GM18508 (cell line): ENCODE measurements at regions not wholly inside any gene's neighbourhood (a gene's known extent, or its start where the extent isn't known, plus 50 kb on each side); places are given as distances from the start of the nearest gene placed in this dataset.

Source experiments
- ATAC-seq: cut with Tn5 transposase; IDR thresholded peaks from one replicate; pipeline ENCODE4 v1.9.1; 2021; ENCODE audit warnings: moderate number of reproducible peaks; ENCODE audit not compliant: insufficient read depth, unreplicated experiment

DNA sequence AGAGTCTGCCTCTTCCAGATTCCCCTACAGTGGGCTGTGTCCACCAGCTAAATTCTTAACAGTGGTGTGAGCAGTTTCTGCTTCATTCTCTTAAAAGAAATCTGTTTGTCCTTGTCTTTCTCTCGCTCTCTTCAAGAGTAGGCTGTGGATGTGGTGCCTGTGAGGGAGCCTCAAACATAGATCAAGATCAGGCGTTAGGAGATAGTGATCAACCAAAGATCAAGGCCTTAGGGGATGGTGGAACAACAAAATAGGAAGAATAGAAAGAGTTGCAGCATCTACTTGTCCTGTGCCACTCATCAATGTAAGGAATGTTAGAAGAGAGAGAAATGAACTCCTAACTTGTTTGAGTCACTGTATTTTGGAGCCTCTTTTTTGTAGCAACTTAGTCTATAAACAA is 144.2 kb downstream of the AASDH start:
- ATAC-seq: no peak

DNA sequence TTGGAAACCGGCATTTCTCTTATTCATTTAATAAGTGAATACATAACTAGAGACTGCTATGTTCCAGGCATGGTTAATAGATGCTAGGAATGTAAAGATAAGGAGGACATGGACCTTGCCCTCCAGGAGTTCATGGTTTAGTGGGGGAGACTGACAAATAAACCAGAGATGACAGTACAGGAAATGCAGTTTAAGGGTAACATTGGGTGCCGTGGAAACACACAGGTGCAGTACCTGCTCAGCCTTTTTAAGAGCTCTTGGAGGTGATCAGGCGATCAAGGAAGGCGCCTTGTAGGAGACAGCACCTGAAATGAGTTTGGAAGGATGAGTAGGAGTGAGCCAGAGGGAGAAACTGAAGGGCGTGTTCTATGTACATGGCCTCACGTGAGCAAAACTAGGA is 145.8 kb downstream of the AASDH start:
- ATAC-seq: no peak

DNA sequence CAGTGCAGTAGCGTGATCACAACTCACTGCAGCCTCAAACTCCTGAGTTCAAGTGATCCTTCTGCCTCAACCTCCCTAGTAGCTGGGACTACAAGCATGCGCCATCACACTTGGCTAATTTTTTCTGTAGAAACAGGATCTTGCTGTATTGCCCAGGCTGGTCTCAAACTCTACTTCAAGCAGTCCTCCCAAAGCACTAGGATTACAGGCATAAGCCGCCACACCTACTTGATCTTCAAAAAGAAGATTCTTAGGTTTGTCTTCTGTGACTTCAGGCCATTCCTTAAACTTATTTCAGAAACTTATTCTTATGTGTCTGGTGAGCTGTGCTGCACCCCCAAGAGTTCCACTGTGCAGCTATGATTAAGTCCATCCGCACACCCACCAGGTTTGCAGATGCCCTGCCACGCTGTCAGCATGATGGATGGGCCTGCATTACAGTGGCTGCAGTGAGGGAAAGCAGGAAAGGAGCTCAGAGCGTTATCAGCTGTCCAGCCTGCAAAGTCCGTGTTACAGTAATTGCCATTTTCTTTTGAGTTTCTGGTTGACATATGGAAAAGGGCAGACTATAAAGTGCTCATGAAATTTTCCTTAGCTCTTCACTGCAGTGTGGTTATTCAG is 146.6 kb downstream of the AASDH start:
- no peak for ATAC-seq

DNA sequence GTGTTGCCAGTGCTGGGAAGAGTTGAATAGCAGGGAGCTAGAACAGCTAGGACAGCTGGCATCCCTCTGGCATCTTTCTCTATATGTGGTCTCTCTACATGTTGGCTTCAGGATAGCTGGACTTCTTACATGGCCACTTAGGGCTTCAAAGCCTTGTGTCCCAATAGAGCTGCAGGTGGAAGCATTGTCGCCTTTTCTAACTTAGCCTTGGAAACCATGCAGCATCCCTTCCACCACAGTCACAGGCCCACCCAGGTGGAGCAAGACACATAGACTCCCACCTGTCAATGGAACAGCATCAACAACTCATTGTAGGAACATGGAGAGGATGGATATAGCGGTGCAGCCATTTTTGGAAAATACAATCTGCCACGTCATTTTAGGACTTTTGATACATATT is 149.0 kb downstream of the AASDH start:
- no peak for ATAC-seq

DNA sequence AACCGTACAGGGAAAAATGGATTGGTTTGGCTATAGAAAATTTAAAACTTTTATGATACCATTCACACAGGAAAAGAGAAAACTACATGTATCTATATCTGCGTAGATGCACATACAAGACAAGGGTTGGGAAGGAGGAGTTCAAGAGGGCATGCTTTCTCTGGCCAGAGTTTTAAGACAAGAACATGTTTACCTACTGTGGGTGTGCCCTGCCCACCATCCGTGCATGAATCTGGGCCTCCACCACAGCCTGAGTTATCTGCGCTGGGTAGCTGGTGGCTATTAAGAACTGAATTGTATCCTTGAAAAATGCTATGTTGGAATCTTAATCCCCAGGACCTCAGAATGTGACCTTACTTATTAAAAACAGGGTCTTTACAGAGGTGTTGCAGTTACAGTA is 151.6 kb downstream of the AASDH start:
- ATAC-seq: no peak

DNA sequence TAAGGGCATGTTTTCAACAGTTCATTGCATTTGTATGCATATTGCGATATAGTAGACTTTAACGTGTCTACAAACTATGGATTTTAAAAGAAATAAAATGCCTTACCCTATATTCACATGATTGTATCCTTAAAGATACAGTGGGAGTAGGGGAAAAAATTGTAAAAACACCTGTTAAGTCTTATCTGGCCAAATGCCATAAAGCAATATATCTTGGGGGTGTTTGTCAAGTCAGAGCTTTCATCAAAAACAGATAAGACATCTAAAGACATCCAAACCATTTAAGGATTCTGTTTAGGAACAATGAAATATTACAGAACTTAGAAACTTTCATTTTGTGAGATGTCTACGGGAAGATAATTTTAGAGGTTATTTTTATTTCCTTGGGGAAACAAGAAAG is 152.3 kb downstream of the AASDH start:
- no peak for ATAC-seq

DNA sequence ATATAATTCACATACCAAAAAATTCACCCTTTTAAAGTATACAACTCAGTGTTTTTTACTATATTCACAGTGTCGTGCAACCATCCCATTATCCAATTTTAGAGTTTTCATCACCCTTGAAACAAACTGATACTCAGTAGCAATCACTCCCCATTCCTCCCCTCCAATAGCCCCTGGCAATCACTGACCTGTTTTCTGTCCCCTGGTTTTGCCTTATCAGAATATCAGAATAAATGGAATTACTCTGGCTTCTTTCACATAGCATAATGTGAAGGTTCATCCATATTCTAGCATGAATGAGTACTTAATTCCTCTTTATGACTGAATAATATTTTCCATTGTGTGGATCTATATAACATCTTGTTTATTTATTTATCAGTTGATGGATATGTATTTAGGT is 153.2 kb downstream of the AASDH start:
- no peak for ATAC-seq

DNA sequence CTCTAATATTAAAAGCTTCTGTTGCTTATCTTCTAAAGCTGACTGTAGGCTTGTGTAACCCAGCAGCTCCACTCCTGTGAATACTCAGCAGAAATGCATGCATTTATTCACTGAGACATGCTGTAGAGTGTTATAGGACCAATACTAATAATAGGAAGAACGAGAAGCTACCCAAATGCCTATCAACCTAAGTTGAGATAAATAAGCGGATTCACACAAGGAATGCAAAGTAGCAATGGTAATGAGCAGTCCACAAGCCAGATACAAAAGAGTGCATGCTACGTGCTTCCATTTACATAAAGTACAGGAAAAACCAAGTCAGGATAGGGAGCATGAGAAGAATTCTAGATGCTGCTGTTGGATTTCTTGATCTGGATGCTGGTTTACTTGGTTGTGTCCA is 155.9 kb downstream of the AASDH start:
- no peak for ATAC-seq

DNA sequence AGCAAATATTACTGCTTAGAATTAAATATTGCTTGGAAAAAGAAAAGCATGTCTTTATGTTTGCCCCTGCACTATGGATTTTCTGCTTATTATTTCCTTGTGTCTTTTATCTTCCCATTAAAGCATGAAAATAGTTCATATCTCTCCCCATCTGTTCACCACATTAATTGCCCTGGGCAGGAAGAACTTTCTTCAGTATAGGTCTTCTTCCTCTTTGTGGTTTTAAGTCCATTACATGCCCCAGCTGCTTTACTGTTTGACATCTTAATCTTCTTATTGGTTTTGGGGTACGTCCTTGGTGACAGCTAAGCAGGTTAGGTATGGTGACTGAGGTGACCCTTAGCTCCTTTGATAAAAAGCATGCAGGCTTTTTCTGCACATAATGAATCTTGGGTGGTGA is 157.3 kb downstream of the AASDH start:
- ATAC-seq: no peak

DNA sequence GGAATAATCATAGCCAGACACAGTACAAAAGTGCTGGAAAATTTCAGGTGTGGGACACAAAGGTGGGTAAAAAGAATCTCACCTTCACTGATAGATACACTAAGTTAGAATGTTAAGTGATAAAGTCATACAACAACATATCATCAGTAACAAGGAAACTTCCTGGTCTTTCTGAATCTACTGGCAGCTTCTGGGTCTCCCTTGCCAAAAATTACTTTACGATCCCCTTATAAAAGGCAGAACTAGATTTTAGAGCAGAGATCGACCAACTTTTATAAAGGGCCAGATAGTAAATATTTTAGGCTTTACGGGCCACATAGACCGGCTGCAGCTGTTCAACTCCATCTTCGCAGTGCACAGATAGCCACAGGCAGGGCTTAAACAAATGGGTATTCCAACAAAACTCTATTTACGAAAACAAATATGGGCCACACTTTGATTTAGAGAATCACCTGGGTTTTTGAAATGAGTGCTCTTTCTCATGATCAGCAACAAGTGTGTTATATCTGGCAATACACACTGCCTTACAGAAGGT is 159.9 kb downstream of the AASDH start:
- ATAC-seq: no peak

DNA sequence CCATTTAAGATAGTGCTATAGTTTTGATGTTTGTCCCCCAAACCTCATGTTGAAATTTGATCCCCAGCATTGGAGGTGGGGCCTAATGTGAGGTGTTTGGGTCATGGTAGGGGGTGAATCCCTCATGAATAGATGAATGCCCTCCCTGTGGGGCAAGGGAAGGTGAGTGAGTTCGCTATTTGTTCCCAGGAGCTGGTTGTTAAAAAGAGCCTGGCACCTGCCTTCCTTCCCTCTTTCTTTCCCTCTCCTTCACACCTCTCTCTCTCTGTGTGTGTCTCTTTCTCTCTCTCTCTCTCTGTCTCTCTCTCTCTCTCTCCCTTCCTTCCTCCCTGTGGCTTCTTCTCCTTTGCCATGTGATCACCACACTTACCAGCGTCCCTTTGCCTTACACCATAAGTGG is 160.7 kb downstream of the AASDH start:
- no peak for ATAC-seq

DNA sequence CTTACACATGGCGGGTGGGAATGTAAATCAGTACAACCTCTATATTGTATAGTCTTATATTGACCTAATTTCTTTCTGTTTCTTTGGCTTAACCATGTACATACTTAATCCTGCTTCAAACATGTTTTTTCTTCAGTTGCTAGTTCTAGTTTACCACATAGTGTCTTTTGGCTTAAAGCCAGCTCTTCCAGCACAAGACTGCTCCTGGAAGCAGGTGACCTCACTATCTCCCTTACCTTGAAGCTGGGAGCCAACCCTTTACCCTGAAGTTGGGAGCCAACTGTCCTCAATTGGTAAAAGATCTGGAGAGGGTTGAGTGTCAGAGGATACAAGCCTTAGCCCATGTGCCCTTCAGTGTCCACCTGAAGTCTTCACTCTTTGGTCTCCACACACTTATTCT is 162.7 kb downstream of the AASDH start:
- ATAC-seq: no peak

DNA sequence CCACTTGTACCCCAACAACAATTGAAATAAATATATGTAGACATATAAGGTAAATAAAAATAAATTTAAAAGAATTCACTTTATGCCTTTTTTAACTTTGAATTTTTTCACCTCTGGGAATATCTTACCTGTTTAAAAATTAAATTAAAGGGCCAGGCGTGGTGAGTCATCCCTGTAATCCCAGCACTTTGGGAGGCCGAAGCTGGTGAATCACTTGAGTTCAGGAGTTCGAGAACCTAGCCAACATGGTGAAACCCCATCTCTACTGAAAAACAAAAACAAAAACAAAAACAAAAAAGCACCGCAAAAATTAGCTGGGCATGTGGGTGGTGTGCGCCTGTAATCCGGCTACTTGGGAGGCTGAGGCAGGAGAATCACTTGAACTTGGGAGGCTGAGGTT is 164.8 kb downstream of the AASDH start:
- ATAC-seq: no peak

DNA sequence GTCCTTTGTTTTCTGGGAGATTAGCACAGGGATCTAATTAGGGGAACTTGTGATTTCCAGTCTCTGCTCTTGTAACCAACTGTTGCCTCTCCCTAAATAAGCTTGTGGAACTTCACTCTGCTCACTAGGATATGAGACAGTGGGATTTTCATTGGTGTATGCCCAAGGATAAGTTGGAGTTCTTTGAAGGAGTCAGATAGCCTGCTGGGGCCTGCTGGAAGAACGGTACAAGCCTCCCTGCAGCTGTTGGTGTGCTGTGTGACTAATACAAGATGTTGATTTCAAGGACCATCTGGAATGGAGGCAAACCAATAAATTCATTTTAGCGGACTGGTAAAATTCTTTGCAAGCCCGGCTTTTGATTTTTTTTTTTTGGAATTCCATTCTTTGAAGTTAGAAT is 167.0 kb downstream of the AASDH start:
- ATAC-seq: no peak

DNA sequence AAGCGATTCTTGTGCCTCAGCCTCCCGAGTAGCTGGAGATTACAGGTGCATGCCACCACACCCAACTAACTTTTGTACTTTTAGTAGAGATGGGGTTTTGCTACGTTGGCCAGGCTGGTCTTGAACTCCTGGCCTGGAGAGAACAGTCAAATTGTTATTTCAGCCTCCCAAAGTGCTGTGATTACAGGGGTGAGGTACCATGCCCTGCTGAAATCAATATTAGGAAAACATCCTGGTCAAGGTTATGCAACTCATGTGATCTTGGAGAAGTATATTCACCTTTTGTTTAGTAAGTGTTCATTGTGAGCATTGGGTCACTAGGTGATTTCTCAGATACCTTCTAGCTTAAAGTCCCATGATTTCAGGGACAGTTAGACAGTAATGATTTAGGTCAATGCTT is 167.8 kb downstream of the AASDH start:
- ATAC-seq: no peak

DNA sequence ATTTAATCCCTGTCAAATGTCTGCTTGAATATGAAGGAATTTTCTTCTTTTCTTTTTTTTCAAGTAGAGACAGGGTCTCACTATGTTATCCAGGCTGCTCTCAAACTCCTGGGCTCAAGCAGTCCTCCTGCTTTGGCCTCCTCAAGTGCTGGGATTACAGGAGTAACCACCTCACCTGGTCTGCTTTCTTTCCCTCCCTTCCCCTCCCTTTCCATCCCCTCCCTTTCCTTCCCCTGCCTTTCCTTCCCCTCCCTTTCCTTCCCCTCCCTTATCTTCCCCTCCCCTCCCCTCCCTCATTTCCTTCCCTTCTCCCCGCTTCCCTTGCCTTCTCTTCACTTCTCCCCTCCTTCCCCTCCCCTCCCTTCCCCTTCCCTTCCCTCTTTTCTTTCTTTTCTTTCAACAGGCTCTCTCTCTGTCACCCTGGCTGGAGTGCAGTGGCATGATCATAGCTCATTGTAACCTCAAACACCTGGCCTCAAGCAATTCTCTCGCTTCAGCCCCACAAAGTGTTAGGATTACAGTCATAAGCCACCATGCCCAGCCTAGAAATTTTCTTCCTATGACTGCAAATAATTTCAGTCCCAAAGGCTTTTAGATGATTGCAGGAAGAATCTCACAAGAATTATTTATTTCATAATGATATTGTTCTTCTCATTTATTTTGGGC is 168.9 kb downstream of the AASDH start:
- no peak for ATAC-seq

DNA sequence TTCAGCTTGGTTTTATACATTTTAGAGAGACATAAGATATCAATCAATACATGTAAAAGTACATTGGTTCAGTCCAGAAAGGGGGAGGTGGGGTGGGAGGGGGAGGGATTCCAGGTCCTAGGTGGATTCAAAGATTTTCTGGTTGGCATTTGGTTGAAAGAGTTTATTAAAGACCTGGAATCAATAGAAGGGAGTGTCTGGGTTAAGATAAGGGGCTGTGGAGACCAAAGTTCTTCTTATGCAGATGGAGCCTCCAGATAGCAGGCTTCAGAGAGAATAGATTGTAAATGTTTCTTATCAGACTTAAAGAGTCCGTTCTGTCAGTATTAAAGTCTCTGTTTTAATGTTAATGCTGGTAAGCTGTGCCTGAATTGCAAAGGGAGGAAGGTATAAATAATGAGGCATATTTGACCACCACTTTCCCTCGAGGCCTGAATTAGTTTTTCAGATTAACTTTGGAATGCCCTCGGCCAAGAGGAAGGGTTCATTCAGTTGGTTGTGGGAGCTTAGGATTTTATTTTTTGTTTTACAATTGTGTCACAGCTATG is 169.9 kb downstream of the AASDH start:
- no peak for ATAC-seq

DNA sequence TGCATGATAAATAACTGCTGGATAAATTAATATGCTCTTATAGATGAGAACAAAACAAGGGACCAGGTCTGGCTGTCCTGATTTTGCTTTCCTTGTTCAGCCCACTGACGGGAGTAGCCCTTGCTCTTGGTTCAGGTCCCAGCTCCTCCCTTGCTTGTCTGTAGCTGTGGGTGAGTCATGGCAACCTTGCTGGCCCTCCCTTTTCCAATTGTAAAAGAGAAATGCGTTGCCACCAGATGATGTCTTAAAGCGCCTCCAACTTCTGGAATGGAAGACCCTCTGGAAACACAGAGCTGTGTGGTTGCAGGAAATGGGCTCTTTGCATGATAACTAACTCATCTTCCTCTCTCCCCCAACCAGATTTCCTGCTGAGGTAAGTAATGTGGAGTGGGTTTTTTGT is 171.4 kb downstream of the AASDH start:
- no peak for ATAC-seq

DNA sequence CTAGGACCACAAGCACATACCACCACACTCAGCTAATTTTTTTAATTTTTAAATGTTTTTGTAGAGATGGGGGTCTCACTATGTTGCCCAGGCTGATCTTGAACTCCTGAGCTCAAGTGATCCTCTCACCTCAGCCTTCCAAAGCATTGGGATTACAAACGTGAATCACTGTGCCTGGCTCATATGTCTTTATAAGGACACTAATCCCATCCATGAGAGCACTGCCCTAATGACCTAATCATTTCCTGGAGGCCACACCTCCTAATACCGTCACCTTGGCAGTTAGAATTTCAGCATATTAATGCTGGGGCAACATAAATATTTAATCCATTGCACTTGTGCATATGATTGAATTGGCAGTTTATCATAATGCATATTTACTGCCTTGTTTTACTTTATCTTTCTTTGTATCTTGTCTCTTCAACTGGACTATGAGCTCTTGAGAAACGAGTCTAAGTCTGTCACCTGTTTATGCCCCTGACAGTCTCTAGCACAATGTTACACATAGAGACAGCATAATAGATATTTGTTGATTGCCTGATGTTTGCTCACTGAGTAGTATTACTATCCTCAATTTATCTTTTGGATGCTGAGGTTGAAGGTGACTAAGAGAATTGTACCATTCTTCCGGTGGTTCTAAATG is 172.0 kb downstream of the AASDH start:
- no peak for ATAC-seq

DNA sequence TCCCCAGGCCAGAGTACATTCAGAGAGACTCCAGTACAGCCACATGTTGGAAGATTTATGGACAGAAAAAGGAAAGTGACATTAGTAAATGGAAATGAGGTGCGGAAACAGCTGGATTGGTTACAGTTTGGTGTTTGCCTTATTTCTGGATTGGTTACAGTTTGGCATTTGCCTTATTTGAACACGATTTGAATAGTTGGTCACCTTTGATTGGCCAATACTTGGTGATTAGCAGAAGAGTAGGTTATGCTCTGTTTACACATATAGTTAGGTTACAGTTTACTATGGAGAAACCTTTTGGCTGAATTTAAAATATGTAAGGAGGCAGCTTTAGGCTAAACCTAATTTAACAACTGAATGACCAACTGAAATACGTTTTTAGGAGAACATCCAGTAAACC is 173.7 kb downstream of the AASDH start:
- no peak for ATAC-seq

DNA sequence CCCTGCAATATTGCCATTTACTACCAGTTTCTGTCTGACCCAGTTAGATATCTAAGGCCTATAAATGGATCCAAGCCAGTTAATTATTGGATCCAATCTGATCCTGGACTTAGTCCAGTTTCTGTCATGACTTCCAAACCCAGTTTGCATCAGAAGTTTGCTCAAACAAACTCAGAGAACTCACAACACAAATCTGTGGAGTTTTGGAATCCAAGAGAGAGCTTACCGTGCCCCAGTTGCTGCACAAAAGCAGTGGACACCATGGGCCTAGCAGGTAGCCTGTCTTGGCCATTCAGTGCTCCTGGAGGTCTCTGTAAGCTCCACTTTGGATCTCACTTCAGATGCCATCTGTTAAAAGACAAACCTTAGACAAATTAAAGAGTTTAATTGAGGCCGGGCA is 174.5 kb downstream of the AASDH start:
- no peak for ATAC-seq

DNA sequence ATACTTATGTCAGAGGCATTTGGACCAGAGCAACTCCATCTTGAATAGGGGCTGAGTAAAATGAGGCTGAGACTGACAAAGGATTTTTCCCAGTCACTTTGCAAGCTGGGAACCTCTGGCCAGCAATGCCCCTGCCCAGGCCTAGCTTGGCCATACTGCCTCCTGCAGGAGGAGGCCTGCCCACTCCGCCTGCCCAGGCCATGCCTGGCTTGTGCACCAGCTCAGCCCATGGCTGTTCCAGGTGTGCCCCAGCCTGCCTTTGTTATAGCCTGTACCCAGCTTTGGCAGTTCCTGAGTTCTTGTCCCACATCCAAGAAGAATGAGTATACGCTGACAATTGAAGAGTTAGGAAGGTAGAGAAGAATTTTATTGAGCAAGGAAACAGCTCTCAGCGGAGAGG is 176.1 kb downstream of the AASDH start:
- no peak for ATAC-seq
